ENCODE measurements at regions not wholly inside any gene's neighbourhood (a gene's known extent, or its start where the extent isn't known, plus 50 kb on each side); places are given as distances from the start of the nearest gene placed in this dataset.

- Histone ChIP-seq H3K27ac (ENCODE audit: low read depth, low read length) (no peak overlapping the region), H3K9me3 (ENCODE audit: control insufficient read depth, insufficient read depth, low read length) (no peaks in the 10 kb centered on the region), H3K4me3 (ENCODE audit: low read depth, low read length) (no peak overlapping the region), H3K27me3 (ENCODE audit: control insufficient read depth, insufficient read depth, low read length) (no peaks in the 10 kb centered on the region)
- CTCF ChIA-PET = no interaction called here
- POLR2A ChIA-PET = no interaction called here
- no peak for DNase-seq (ENCODE audit: low read depth, low spot score)
- no peak for TF ChIP-seq CTCF (IDR thresholded peaks at IDR 0.05; ENCODE audit: low read depth, low read length)
These were observed 474.3 kb upstream of the C1orf87 start for GRCh38 chr1:60547821-60548220.

DNA sequence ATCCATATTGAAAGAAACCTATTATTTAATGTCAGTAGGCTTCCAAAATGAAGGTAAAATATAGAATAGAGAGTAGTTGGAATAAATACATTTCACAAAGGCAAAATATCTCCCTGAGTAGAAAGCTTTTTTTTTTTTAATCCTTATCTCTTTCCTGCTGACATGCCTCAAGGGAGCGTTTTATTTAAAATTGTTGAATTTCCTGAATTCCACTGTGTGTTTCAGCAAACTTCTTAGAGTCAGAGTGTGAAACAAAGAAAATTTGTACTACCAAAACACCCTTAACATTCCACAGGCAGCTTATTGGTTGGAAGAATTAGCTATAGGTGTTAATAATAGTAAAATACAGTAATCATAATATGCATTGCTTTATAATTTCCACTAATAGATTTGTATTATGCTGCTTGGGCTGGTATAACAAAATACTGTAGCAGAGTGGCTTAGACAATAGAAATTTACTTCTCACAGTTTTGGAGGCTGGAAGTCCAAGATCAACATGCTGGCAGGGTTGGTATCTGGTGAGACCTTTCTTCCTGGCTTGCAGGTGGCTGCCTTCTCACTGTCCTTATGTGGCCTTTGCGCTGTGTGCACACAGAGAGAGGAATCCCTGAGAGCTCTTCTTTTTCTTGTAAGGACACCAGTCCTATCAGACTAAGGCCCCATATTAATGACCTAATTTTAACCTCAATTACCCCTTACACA, 468.4 kb upstream of the C1orf87 start:
- Histone ChIP-seq H3K27ac (ENCODE audit: low read depth, low read length) (no peak overlapping the region), H3K4me3 (ENCODE audit: low read depth, low read length) (no peak overlapping the region), H3K9me3 (ENCODE audit: control insufficient read depth, insufficient read depth, low read length) (no peaks in the 10 kb centered on the region), H3K27me3 (ENCODE audit: control insufficient read depth, insufficient read depth, low read length) (no peaks in the 10 kb centered on the region)
- no peak for DNase-seq (ENCODE audit: low read depth, low spot score)
- ChIA-PET CTCF (no interaction called here), POLR2A (no interaction called here)
- no peak for TF ChIP-seq CTCF (IDR thresholded peaks at IDR 0.05; ENCODE audit: low read depth, low read length)

DNA sequence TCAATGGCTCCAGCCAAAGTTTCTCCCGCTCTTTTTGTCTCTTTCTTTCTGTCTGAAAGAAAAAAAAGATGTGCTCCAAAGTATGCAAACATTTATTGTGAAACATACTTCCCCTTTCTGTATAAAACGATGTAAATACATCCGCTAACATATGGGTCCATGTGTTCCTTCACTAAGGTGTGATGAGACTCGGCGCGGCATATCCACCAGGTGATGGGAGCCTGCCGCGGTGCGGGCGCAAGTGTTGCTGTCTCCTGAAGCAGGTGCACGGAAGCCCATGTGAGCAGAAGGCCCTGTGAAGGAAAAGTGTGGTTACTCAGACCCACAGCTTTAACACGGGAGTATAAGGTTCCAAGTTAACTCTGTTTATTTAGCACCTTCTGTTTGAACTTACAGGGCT, 466.6 kb upstream of the C1orf87 start:
- ChIA-PET POLR2A (no interaction called here), CTCF (no interaction called here)
- Histone ChIP-seq H3K27me3 (ENCODE audit: control insufficient read depth, insufficient read depth, low read length) (no peaks in the 10 kb centered on the region), H3K9me3 (ENCODE audit: control insufficient read depth, insufficient read depth, low read length) (no peaks in the 10 kb centered on the region), H3K4me3 (ENCODE audit: low read depth, low read length) (no peak overlapping the region), H3K27ac (ENCODE audit: low read depth, low read length) (no peak overlapping the region)
- no peak for TF ChIP-seq CTCF (IDR thresholded peaks at IDR 0.05; ENCODE audit: low read depth, low read length)
- no peak for DNase-seq (ENCODE audit: low read depth, low spot score)

- TF ChIP-seq CTCF (IDR thresholded peaks at IDR 0.05; ENCODE audit: low read depth, low read length) = no peak
- CTCF ChIA-PET = no interaction called here
- H3K27me3 ChIP-seq (ENCODE audit: control insufficient read depth, insufficient read depth, low read length) = no peaks in the 10 kb centered on the region
- H3K9me3 ChIP-seq (ENCODE audit: control insufficient read depth, insufficient read depth, low read length) = no peaks in the 10 kb centered on the region
- POLR2A ChIA-PET = no interaction called here
- no peak overlapping the region for H3K27ac ChIP-seq (ENCODE audit: low read depth, low read length)
- no peak for DNase-seq (ENCODE audit: low read depth, low spot score)
- no peak overlapping the region for H3K4me3 ChIP-seq (ENCODE audit: low read depth, low read length)
These were observed 462.1 kb upstream of the C1orf87 start for GRCh38 chr1:60535713-60536112.

DNA sequence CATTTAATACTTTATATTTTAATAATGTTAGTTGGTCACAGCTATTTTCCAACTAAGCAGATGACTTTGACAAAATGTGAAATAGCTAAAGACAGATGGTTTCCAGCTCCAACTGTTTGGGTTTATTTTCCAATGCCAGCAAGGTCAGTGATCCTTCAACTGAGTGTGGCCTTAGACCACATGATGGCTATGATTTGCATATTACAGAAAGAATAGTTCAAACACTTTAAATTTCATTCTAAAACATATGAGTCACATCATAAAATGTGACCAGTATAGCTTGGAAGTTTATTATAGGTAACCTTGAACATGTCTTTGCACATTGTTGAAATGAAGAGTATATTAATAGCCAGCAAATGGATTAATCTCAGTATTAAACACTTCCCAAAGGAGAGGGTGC, 454.0 kb upstream of the C1orf87 start:
- no peak overlapping the region for H3K4me3 ChIP-seq (ENCODE audit: low read depth, low read length)
- TF ChIP-seq CTCF (IDR thresholded peaks at IDR 0.05; ENCODE audit: low read depth, low read length) = no peak
- H3K9me3 ChIP-seq (ENCODE audit: control insufficient read depth, insufficient read depth, low read length) = no peaks in the 10 kb centered on the region
- no peak for DNase-seq (ENCODE audit: low read depth, low spot score)
- H3K27ac ChIP-seq (ENCODE audit: low read depth, low read length) = no peak overlapping the region
- H3K27me3 ChIP-seq (ENCODE audit: control insufficient read depth, insufficient read depth, low read length) = no peaks in the 10 kb centered on the region
- CTCF ChIA-PET = no interaction called here
- POLR2A ChIA-PET = no interaction called here
